ENCODE measurements at regions not wholly inside any gene's neighbourhood (a gene's known extent, or its start where the extent isn't known, plus 50 kb on each side); places are given as distances from the start of the nearest gene placed in this dataset.
"Not testable (repeated sequence)": the region's sequence is repeated elsewhere in the genome, so short reads cannot be mapped to it uniquely, and the experiment has no call there.

GRCh38 chr4:27126895-27127294, 266.3 kb downstream of the STIM2 start:
- not testable (repeated sequence) for TF ChIP-seq CTCF (IDR thresholded peaks at IDR 0.05 in 2 of 3, conservative IDR thresholded peaks at IDR 0.05 in 1 of 3; ENCODE audit: control insufficient read depth in 2 of 3, extremely low read depth in 1 of 3, insufficient read depth in 1 of 3, low read depth in 3 of 3, low read length in 3 of 3); ZBTB11 (CRISPR knock-in tag; IDR thresholded peaks at IDR 0.05); SMC3 (IDR thresholded peaks at IDR 0.05; ENCODE audit: borderline replicate concordance, low read length)

All from GM12878 (cell line).